ENCODE measurements at regions not wholly inside any gene's neighbourhood (a gene's known extent, or its start where the extent isn't known, plus 50 kb on each side); places are given as distances from the start of the nearest gene placed in this dataset.

DNA sequence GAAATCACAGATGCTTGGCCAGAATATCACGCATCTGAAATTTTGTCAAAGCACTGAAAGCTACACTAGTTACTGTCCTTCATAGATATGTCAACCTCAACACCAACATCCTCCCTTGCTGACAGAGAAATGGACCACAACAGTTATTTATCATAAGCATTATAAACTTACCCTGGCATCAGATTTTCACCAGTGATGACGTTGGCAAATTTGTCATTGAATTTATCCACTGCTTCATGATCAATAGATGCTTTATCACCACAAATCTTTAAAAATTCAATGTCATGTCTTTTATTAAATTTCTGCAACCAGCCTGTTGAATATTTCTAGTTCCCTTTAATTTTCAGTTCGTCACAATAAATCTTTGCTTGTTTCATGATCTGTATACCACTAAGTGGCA is 205.7 kb downstream of the GJA1 start:
- no peak for TF ChIP-seq POLR2A (IDR thresholded peaks at IDR 0.05)
- TF ChIP-seq, protein P1, sequence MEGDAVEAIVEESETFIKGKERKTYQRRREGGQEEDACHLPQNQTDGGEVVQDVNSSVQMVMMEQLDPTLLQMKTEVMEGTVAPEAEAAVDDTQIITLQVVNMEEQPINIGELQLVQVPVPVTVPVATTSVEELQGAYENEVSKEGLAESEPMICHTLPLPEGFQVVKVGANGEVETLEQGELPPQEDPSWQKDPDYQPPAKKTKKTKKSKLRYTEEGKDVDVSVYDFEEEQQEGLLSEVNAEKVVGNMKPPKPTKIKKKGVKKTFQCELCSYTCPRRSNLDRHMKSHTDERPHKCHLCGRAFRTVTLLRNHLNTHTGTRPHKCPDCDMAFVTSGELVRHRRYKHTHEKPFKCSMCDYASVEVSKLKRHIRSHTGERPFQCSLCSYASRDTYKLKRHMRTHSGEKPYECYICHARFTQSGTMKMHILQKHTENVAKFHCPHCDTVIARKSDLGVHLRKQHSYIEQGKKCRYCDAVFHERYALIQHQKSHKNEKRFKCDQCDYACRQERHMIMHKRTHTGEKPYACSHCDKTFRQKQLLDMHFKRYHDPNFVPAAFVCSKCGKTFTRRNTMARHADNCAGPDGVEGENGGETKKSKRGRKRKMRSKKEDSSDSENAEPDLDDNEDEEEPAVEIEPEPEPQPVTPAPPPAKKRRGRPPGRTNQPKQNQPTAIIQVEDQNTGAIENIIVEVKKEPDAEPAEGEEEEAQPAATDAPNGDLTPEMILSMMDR (IDR thresholded peaks at IDR 0.05): no peak

All from ovary (tissue), 3 donors.